GM12878 (cell line): ENCODE measurements at regions not wholly inside any gene's neighbourhood (a gene's known extent, or its start where the extent isn't known, plus 50 kb on each side); places are given as distances from the start of the nearest gene placed in this dataset.

Source experiments
- BHLHE40 ChIP-seq, 2 experiments: fragments of 450-650 bp in 1 of 2; IDR thresholded peaks; 2 replicates each; pipeline ENCODE4 v1.6.1; 2011 to 2017; ENCODE audit warnings: low read depth in 2 of 2, borderline replicate concordance in 1 of 2, improper control_type of control experiment in 1 of 2, low read length in 1 of 2, mild to moderate bottlenecking in 1 of 2
- GABPA ChIP-seq: IDR thresholded peaks from 2 replicates; pipeline ENCODE4 v1.6.1; 2014; ENCODE audit warnings: antibody characterized with exemption, low read depth, mild to moderate bottlenecking, inconsistent platforms
- IKZF2 ChIP-seq, 2 experiments: fragments of 450-650 bp; IDR thresholded peaks; 2 replicates each; pipeline ENCODE4 v1.6.1; 2017; ENCODE audit warnings: mild to moderate bottlenecking in 2 of 2, moderate library complexity in 2 of 2
- MYC ChIP-seq: IDR thresholded peaks from 2 replicates; pipeline ENCODE4 v1.6.1; 2011; ENCODE audit warnings: mild to moderate bottlenecking, low read length, moderate library complexity, inconsistent platforms; ENCODE audit not compliant: insufficient read depth, insufficient replicate concordance, insufficient read length, severe bottlenecking
- NR2C1 ChIP-seq: fragments of 450-650 bp; IDR thresholded peaks from 2 replicates; pipeline ENCODE4 v1.6.1; 2017; ENCODE audit warnings: antibody characterized with exemption, mild to moderate bottlenecking, moderate library complexity
- NRF1 ChIP-seq: conservative IDR thresholded peaks from 2 replicates; pipeline ENCODE4 v1.6.1; 2011; ENCODE audit warnings: mild to moderate bottlenecking, low read depth, low read length, improper control_type of control experiment
- PAX8 ChIP-seq: fragments of 450-650 bp; IDR thresholded peaks from 2 replicates; pipeline ENCODE4 v1.6.1; 2017; ENCODE audit warnings: mild to moderate bottlenecking, moderate library complexity
- SUZ12 ChIP-seq: fragments of 200-600 bp; sonication (generic); IDR thresholded peaks from one replicate; pipeline ENCODE4 v1.6.1; 2018; ENCODE audit warnings: antibody characterized with exemption, mild to moderate bottlenecking; ENCODE audit not compliant: unreplicated experiment
- YY1 ChIP-seq: IDR thresholded peaks from 2 replicates; pipeline ENCODE4 v1.6.1; 2011; ENCODE audit warnings: low read depth, mild to moderate bottlenecking, low read length
- ZNF207 ChIP-seq: fragments of 450-650 bp; IDR thresholded peaks from 2 replicates; pipeline ENCODE4 v1.6.1; 2014; ENCODE audit warnings: antibody characterized with exemption, mild to moderate bottlenecking, borderline replicate concordance
- ZNF384 ChIP-seq: IDR thresholded peaks from 2 replicates; pipeline ENCODE4 v1.6.1; 2012; ENCODE audit warnings: low read depth, mild to moderate bottlenecking, low read length, improper control_type of control experiment, borderline replicate concordance
- ZZZ3 ChIP-seq: IDR thresholded peaks from 2 replicates; pipeline ENCODE4 v1.6.1; 2011; ENCODE audit warnings: low read depth; ENCODE audit not compliant: control insufficient read depth, insufficient read length
- TF ChIP-seq, protein P1 (sequence below): fragments of 450-650 bp; IDR thresholded peaks from 2 replicates; pipeline ENCODE4 v1.6.1; 2016; ENCODE audit warnings: mild to moderate bottlenecking, moderate library complexity, borderline replicate concordance

DNA sequence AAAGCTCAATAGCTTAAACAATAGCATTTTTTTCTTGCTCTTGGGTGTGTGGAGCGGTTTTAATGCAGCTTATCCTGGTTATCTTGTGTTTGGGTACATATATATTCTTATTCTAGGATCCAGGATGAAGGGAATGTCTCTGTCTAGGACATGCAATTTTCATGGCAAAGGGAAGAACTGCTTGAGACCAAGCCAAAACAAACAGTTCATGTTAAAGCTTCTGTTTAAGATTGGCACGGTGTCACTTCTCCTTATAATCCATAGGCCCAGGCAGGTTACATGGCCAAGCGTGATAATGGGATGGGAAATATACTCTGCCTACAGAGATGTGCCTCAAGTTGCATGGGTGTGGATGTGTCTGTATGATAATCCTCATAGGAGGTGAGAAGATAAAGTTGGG, 177.1 kb upstream of the PGR start (continued):
- TF ChIP-seq, protein P1, sequence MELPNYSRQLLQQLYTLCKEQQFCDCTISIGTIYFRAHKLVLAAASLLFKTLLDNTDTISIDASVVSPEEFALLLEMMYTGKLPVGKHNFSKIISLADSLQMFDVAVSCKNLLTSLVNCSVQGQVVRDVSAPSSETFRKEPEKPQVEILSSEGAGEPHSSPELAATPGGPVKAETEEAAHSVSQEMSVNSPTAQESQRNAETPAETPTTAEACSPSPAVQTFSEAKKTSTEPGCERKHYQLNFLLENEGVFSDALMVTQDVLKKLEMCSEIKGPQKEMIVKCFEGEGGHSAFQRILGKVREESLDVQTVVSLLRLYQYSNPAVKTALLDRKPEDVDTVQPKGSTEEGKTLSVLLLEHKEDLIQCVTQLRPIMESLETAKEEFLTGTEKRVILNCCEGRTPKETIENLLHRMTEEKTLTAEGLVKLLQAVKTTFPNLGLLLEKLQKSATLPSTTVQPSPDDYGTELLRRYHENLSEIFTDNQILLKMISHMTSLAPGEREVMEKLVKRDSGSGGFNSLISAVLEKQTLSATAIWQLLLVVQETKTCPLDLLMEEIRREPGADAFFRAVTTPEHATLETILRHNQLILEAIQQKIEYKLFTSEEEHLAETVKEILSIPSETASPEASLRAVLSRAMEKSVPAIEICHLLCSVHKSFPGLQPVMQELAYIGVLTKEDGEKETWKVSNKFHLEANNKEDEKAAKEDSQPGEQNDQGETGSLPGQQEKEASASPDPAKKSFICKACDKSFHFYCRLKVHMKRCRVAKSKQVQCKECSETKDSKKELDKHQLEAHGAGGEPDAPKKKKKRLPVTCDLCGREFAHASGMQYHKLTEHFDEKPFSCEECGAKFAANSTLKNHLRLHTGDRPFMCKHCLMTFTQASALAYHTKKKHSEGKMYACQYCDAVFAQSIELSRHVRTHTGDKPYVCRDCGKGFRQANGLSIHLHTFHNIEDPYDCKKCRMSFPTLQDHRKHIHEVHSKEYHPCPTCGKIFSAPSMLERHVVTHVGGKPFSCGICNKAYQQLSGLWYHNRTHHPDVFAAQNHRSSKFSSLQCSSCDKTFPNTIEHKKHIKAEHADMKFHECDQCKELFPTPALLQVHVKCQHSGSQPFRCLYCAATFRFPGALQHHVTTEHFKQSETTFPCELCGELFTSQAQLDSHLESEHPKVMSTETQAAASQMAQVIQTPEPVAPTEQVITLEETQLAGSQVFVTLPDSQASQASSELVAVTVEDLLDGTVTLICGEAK = no peak
- no peak for TF ChIP-seq IKZF2 (IDR thresholded peaks at IDR 0.05)
- no peak for TF ChIP-seq ZNF207
- TF ChIP-seq NRF1 = no peak
- TF ChIP-seq YY1 = no peak
- no peak for TF ChIP-seq NR2C1
- no peak for TF ChIP-seq ZZZ3
- TF ChIP-seq BHLHE40 (IDR thresholded peaks at IDR 0.05; ENCODE audit: borderline replicate concordance in 1 of 2, low read depth in 2 of 2, low read length in 1 of 2) = no peak
- no peak for TF ChIP-seq PAX8
- TF ChIP-seq GABPA = no peak
- no peak for TF ChIP-seq SUZ12
- TF ChIP-seq MYC = no peak
- TF ChIP-seq ZNF384 = no peak
